CD4-positive, alpha-beta T cell treated with Interleukin-17A for 4 hours (primary cell): ENCODE measurements at regions not wholly inside any gene's neighbourhood (a gene's known extent, or its start where the extent isn't known, plus 50 kb on each side); places are given as distances from the start of the nearest gene placed in this dataset.
"Not testable (repeated sequence)": the region's sequence is repeated elsewhere in the genome, so short reads cannot be mapped to it uniquely, and the experiment has no call there.

Source experiments
- DNase-seq: peaks from one replicate; pipeline ENCODE4 v3.0.0-alpha.2; 2020; ENCODE audit warnings: mixed read lengths

DNA sequence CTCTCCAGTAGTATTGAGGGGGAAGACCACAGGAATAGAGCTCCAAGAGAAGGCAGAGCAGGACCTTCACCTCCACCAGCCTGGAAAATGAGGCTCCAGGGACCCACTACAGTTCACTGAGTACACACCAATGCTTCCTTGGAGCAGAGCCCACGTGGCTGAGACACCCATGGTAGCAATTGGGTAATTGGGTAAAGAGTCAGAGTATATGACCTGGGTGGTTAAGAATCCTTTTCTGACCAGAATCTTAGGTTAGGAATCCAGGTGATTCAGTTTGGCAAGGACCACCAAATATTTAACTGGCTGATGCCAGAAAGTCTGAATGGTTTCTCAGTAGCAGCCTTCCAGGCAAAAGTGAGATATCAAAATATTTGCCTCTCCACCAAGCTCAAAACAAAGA, 107.7 kb downstream of the MDH1 start:
- no peak for DNase-seq

DNA sequence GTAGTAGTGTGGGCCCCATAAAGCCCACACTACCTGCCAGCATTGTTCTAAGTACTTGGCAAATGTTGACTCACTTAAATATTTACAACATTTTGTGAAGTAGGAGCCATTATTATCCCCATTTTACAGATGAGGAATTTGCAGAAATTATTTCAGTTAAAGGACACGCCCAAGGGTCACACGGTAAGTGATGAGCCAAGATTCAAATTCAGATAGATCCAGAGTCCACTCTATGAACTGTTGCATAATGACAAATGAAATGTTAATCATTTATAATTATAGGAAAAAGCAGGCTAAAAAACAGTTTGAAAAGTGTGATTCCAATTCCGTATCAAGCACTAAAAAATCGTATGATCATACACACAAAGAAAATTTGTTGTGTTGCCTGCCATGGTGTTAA, 108.4 kb downstream of the MDH1 start:
- no peak for DNase-seq

DNA sequence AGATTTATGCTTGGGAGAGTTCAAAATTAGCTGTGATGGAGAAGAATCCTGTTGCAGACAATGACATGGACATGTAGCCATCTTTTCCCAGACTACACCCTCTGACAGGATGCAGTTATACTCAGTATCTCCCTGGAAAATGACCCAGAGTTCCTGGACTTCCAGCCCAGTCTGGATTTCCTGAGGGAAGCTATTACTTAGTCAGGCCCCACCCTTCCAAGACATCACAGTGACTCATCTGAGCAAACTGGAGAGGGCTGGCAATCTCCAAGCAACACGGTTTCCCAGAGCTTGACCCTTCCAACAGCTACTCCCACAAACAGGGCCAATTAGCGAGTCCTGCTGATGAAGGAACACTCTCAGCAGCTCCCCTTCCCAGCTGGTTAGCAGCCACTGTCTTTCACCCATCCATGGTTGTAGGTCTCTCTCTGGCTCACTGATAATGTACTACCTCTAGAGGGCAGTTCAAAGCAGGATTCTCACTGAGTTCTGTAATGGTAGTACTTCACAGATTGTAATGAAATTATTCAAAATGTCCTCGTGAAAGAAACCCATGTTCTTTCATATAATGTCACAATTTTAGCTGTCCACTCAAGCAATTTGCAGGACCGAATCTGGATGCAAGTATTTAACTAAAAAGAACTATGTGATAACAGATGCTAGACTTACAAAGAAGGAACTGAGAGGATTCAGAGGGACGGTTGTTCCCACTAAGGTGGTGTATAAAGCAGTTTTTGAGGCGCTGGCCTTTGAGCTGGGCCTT, 110.2 kb downstream of the MDH1 start:
- peak; percentile 8 for DNase-seq

DNA sequence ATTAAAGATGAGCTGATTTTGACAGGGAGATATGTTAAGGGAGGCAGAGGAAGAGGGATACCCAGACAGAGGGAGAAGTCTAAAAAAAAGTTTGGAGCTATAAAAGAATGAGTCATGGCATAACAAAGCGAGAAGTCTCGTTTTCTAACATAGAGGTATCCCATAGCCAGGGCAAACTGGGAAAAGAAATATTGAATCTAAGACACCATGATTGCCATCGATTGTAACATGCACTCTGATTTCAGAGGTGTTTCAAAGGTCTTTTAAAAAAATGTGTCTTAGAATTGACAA, 110.7 kb downstream of the MDH1 start:
- DNase-seq = no peak

DNA sequence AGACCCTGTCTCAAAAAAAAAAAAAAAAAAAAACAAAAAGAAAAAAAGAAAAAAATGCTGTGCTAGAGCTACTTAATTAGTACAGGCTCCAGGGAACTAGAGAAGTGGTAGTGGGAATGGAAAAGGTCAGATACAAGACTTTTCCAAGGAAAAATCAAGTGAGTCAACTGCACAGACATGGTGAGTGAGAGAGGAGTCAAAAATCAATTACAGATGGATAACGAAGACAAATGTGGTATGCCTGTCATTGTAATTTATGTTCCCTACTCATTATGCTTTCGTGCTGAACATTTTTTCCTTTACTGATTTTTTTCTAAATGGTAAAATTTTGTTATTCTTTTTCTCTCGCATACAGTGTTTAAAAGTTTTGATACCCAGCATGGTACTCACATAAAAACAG, 111.5 kb downstream of the MDH1 start:
- DNase-seq = no peak

DNA sequence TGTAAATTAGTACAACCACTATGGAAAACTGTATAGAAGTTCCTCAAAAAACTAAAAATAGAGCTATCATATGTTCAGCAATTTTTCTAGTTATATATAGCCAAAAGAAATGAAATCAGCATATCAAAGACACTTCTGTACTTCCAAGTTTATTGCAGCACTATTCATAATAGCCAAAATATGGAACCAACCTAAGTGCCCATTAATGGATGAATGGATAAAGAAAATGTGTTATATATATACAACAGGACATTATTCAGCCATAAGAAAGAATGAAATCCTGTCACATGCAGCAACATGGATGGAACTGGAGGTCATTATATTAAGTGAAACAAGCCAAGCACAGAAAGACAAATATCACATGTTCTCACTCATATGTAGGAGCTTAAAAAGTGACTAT, 112.6 kb downstream of the MDH1 start:
- DNase-seq = no peak

DNA sequence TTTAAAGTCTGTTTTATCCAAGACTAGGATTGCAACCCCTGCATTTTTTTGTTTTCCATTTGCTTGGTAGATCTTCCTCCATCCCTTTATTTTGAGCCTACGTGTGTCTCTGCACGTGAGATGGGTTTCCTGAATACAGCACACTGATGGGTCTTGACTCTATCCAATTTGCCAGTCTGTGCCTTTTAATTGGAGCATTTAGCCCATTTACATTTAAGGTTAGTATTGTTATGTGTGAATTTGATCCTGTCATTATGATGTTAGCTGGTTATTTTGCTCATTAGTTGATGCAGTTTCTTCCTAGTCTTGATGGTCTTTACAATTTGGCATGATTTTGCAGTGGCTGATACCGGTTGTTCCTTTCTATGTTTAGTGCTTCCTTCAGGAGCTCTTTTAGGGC, 117.3 kb downstream of the MDH1 start:
- DNase-seq = not testable (repeated sequence)

DNA sequence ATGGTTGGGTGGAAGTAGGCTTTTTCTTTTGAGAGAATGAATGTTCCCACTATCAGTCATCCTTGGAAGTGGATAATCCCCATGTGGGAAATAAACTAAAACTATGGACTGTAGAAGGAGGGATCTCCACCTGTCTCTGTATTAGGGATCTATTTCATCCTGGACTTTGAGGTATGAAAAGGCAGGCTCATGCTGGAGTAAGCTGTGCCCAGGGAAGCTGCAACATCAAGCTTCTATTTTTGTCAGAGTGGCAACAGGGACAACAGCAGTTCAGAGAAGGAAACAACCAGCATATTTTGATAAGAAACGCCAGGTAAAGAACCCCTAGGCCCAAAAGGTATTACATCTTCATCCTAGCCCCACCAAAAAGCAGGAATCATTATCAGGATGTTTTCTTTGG, 122.0 kb downstream of the MDH1 start:
- no peak for DNase-seq

DNA sequence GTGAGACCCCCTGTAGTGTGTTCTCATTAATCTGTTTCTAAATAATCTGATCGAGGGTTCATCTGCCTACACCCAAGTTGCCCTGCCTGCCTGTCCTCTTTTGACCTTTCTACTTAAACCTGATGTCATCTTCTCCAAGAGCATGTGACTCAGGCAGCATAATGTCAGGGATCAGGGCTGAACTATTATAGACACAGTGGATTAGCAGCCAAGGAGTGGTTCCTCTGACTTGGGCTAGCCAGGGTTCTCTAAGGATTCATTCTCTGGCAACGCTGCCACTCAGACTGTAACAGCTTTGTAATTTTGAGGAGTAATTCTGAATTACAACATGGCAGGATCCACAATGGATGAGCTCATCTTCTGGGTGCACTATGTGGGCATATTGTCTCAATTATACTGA, 124.0 kb downstream of the MDH1 start:
- no peak for DNase-seq

DNA sequence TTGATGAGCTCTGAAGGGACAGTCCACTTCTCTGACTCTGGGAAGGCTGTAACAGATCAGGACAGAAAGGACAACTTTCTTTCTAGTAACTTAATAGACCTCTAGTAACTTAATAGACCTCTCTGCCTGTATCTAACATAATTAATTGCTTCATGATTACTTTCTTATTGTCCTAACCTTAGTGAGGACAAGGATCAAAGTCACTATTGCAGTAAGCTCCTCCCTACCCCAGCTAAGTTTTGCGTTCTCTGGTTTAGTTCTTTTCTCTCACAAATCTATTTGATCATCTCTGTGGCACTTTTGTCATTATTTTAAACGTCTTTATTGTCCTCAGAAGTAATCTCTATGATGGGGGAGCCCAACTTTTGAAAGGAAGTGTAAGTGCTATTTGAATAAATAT, 125.5 kb upstream of the UGP2 start:
- no peak for DNase-seq

DNA sequence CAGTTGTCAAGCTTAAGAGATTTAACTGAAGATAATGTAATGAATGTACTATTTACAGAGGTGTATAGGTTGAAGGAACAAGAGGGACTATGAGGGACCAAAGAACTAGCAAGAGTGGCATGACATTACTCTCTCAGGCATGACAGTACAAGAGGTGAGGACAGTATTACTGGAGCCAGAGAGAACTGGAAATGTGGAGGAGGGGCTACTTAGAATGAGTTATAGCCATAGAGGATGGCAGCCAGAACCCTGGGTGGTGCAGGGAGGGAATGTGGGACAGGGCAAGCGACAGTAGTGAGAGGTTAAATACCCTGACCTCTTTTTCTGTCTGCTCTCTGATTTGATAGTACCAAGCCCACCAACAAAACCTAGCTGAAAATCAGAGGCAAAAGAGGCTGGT, 122.6 kb upstream of the UGP2 start:
- DNase-seq = no peak

DNA sequence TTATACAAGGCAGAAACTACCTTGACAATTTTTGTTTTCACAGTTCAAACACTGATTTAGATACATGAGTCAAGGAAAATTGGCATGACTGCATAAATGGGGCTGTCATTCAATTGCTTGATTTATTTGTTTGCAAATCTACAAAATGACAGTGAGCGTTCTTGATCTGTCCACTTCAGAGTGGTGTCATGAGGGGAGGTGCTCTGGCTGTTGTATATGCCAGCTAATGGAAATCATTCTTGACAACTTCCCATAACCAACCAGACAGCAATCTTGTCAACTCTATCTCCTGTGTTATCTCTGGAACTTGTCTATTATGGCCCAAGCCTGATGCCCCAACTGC, 120.6 kb upstream of the UGP2 start:
- DNase-seq = no peak

DNA sequence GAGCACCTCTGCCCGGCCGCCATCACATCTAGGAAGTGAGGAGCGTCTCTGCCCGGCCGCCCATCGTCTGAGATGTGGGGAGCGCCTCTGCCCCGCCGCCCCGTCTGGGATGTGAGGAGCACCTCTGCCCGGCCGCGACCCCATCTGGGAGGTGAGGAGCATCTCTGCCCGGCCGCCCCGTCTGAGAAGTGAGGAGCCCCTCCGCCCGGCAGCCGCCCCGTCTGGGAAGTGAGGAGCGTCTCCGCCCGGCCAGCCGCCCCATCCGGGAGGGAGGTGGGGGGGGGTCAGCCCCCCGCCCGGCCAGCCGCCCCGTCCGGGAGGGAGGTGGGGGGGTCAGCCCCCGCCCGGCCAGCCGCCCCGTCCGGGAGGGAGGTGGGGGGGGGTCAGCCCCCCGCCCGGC, 119.4 kb upstream of the UGP2 start:
- not testable (repeated sequence) for DNase-seq

DNA sequence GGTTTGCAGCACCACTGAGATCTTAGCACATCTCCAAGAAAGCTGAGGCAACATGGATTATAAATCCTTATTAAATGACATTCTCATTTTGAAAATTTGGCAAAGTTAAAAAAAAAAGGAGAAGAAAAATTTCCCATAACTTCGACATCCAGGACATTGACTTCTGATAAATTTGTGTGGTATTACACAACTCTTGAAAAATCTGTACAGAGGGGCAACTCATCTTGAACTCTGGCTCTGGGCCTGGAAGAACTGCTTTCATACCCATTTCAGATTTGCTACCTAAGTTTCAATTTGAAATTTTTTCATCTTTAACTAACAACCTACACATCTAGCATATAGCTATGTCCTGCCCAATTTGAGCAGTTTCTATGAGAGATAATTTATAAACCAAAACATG, 118.0 kb upstream of the UGP2 start:
- no peak for DNase-seq

DNA sequence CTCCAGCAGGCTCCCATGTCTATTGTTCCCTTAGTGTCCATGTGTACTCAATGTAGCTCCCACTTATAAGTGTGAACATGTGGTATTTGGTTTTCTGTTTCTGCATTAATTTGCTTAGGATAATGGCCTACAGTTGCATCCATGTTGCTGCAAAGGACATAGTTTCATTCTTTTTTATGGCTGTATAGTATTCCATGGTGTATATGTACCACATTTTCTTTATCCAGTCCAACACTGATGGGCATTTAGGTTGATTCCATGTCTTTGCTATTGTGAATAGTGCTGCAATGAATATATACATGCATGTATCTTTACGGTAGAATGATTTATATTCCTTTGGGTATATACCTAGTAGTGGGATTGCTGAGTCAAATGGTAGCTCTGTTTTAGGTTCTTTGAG, 116.5 kb upstream of the UGP2 start:
- DNase-seq = not testable (repeated sequence)

DNA sequence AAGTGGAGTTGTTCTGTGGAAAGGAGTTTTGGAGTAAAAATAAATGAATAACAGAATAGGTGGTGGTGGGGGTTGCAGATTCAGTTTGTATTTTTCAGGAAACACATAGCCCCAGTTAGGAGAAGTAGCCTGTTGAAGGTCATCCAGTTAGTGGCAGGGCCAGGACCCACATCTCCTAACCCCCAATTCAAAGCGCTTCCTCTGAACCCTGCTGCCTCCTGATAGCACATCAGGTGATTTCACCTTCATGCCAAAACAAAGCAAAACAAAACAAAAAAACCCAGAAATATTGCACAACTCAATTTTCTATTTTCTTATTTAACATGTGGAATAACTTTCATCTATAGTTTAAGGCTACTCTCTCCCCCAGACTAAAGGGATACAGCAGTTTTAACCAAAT, 112.3 kb upstream of the UGP2 start:
- DNase-seq = no peak

DNA sequence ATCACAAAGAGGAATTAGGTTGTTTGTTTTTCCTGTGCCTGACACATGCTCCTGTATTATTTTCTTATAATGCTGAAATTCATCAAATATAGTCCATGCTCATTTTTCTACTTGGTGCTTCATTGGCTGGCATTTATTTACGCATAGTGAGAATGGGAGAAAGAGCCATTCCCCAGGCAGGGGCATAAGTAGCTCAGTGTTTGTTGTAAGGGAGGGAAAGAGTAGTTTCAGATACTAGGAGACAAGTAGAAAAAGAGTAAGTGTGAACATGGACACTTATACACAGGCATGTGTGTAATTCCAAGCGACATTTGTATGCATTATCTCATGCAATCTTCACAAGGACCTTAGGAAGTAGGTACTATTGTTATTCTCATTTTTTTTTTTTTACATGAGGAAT, 111.9 kb upstream of the UGP2 start:
- DNase-seq = no peak

DNA sequence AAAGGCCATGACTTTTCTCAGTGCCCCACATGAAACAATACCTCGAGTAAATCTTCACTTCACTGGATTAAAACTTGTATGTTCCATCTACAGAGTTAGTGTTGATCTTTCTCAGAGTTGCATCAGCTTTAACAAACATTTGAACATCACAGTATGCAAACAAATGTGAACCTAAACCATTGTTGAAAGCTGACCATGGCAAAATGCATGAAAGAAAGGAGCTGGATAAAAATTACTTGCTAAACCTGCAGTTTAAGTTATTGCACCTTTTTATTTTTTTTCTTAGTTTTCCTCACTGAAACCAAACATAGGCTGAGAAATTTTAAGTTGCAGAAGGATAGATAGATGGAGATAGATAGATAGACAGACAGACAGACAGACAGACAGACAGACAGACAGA, 107.2 kb upstream of the UGP2 start:
- DNase-seq = no peak

DNA sequence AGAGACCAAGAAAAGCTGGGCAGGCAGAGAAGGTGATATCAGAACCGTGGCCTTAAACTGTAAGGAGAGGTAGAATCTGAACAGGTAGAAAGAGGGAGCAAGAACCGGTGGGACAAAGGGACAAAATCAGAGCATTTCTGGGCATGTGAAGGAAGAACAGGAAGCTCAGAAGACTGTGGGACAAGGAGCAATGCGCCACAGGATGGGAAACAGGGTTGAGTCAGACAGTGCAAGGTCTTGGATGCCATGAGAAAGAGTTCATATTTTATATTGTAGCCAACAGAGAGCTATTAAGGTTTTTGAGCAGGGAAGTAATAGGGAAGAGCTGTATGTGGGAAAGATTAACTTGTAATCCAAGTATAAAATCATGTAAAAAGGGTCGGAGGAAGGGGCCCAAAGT, 106.4 kb upstream of the UGP2 start:
- DNase-seq = no peak

DNA sequence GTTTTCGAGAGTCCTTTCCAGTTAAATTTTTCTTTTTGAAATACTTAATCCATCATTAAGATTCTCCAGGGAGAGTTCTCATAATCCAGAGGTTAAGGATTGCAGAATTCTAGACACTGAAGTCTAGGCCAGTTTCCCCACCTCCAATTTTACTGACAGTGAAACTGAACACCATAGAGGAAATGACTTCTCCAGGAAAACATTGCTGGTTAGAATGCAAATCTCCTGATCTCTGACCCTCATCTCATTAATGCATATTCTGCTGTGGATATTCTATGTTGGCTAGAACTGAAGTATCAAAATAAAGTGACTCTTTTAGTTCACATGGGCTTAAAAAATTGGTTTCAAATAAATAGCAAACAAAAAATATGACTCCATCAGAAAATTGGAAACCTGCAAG, 105.8 kb upstream of the UGP2 start:
- no peak for DNase-seq

DNA sequence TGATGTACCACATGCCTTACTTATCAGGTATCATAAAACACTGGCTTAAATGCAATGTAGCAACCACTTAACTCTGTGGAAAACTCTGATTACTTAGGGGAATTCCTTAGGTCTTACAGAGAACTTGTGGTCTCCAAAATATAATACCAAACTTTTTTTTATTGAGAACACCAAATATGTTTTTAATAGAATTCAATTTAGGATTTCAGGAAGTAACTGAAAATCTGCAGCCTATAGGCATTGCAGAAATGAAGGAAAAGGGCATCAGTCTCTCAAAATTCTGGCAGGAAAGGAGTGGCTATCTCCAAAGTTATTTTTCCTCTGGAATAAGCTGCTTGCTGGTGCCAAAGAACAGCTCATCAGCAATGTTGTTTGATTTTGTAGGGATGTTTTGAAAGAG, 105.3 kb upstream of the UGP2 start:
- DNase-seq = no peak

DNA sequence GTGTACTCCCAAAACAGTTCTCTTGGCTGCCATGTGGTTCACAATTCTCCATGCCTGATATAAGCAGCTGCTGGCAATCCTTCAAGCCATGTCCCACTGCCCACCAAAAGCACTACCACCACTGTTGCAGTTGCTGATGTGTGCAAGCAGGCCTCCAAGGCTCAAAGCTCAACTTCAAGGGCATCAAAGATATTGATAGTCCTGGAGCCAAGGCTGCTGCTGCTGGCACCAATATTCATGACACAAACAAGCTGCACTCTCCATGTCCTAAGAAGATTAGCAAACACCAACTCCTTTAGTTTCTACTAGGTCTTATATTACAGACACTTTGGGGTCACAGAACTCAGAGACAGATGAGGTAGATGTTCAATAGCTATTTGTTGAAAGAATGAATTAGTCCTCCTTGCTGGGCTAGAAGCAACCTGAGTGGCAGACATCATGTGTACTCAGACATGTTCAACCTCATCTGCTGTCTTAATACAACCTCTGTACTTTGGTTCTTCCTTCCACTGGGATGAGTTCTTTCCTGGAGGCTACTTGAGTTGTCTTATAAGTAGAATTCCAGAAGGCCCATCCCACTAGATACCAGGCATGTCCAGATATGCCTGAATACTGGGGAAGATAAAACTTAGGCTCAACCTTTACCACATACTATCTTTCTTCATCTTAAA, 104.5 kb upstream of the UGP2 start:
- DNase-seq = no peak

DNA sequence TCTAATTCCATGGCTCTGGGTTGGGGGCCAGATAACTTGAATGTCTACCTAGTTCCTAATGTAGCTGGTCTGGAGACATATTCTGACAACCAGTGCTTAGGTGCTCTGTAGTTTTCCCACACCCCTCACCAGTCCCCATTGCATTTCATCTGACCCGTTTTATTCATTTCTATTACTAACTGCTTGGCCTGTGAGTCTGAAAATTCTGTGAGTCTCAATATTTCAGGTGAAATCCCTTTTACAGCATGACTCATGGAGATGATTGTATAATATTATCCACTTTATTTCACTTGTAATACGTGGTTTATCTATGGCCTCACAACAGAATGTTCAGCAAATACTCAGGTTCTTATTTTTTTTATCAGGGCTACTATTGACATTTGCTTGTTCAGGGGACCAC, 103.7 kb upstream of the UGP2 start:
- DNase-seq = no peak

DNA sequence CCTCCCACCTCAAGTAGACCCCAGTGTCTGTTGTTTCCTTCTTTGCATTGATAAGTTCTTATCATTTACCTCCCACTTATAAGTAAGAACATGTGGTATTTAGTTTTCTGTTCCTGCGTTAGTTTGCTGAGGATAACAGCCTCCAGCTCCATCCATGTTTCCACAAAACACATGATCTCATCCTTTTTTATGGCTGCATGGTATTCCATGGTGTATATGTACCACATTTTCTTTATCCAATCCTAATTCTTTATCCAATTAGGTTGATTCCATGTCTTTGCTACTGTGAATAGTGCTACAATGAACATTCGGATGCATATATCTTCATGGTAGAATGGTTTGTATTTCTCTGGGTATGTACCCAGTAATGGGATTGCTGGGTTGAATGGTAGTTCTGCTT, 102.5 kb upstream of the UGP2 start:
- not testable (repeated sequence) for DNase-seq

DNA sequence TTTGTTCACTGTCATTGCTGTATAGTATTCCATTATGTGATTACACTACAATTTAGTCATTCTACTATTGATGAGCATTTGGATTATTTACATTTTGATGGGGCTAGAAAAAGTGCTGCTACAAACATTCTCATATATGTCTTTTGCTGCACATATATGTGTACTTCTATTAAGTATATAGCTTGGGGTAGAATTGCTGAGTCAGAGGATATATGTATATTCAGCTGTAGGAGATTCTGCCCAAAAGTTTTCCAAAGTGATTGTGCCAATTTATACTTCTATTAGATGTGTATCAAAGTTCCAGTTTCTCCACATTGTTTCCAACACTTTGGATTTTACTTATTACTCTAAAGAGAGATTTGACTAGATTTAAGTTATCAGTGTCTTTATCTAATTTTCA, 101.7 kb upstream of the UGP2 start:
- no peak for DNase-seq
